Inflammatory macrophage treated with lipopolysaccharide for 4 hours (primary cell): ENCODE measurements at regions not wholly inside any gene's neighbourhood (a gene's known extent, or its start where the extent isn't known, plus 50 kb on each side); places are given as distances from the start of the nearest gene placed in this dataset.
A peak's percentile ranks its signal among the peaks of the same experiment; 100 is the strongest.

Source experiments
- DNase-seq: peaks from one replicate; pipeline ENCODE4 v3.0.0-alpha.2; 2020

DNA sequence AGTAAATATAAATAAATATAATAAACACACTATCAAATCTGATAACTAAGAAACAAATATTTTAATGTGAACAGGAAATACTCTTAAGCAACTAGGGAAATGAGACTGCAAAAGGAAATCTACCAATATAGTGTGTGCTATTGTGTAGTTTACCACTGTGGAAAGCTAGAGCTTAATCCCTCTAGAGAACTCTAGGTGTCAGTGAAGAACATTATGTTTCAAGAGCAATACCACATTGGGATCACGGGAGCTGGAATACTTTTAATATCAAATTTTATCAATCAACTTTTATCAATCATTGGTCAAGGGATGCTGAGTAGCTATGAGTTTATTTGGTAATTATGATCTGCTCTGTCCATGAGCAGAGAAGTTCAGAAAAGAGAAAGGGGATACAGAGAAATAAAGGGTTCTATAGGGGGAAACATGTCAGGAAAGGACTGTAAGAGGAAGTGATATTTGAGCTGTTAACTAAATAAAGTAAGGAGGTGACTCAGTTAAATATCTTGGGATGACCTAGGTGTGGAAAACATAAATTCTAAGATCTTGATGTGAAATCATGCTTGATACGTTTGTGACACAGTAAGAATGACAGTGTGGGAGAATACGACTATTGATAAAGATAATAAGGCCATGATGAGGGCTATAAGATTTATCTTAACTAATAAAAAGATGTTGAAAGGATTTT is 762.2 kb upstream of the ALCAM start:
- DNase-seq, result peak; percentile 3

DNA sequence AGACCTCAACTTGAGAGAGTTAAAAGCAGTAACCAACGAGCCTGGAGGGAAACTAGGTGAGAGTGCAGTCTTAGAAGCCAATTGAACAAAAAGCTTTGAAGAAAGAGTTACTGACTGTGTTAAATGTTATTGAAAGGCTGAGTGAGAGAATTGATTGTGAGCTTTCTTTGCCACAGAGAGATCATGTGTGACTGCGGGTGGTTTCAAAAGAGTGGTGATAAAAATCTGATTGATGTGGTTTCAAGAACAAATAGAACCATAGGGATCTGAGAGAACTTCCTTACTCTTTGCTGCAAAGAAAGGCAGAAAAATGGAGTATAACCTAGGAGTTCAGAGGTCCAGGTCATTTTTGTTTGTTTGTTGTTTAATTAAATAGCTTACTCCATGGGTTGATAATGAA is 759.9 kb upstream of the ALCAM start:
- no peak for DNase-seq

DNA sequence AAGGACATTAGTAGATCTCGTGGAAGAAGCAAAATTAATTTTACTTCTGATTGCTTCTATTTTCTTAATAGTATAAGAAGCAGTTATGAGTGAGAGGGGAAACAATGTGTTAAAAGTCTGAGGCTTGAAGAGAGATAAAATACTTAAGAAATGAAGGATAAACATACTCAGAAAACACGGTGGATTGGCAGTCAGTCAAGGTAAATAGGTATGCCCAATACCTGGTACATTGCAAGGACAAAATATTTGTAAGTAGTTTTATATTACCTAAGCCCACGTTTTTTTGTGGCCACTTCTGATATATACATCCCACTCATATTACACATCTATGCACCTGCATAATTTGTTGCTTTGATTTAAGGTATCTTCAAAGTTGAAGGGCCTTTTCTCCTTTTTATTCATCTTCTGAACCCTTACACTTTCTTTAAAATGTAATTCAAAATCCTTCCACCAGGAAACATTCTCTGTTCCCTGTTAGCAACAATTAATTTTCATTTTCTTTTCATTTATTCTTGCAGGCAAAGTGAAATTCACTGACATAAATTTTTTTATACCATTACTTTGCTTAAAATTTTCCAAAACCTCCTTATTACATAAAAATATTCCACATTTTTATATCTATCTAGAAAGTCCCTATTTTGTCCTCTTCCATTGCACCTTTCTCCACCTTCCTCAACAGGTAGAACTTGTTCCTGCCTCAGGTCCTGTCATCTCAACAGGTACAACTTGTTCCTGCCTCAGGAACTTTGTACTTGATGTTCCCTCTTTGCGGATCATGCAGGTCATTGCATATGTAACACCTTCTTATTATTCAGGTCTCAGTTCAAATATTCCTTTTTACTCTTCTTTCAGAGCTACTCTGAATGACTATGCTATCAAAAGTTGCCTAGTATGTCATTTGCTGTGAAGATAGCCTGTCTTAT is 755.7 kb upstream of the ALCAM start:
- no peak for DNase-seq

DNA sequence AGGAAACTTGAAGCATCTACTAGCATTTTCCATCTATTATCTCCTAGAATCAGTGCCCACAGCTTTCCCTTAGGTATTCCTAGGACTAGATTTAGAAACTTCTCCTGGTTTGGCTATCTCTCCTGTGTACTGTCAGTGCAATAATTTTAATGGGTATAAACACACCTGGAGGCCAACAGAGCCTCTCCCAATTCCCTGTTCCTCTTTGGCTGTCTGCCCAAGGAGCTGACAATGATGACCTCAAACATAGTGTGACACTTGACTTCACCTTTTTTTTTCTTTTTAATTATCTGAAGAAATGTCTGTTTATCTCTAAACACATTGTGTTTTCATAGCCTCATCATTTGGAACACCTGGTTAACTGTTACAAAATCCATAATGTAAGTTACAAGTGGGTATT is 754.5 kb upstream of the ALCAM start:
- DNase-seq, result no peak

DNA sequence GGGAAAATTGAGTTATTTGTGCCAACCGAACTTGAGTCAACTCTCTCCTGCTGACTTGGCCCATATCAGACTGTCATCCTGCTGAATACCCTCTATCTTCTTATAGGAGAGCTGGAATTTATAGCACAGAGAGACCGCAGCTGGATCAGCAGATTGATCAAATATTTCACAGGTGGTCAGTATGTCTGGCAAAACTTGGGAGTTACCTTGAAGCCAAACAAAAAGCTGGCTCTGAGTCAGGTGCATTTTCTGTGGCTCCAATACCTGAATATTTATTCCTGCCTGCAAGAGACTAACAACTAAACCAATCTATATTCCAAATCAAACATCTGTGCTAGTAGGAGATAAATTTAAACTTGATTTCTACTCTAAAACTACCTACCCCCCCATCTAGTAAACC is 752.1 kb upstream of the ALCAM start:
- DNase-seq, result no peak

DNA sequence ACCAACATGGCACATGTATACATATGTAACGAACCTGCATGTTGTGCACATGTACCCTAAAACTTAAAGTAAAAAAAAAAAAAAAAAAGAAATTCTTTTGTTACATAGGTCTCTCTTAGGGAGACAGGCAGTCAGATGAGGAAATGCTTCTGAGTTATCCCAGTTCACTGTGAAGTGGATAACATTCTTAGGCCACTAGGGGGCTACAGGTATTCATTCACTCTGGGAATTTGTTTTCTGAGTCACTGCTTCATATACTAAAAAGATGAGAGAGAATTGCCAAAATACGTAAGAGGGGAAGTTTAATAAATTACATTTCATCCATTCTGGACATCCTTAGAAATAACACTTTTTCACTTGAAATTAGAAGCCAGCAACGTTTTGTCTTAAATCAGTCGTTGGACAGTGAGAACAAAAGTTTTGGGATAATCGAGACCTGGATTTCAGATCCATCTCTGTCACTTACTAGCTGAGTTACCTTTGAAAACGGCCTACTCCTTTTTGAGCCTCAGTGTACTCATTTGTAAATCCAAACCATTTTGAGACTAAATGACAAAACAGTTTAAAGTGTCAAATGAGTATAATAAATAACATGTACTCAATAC is 738.4 kb upstream of the ALCAM start:
- peak; percentile 48 for DNase-seq

DNA sequence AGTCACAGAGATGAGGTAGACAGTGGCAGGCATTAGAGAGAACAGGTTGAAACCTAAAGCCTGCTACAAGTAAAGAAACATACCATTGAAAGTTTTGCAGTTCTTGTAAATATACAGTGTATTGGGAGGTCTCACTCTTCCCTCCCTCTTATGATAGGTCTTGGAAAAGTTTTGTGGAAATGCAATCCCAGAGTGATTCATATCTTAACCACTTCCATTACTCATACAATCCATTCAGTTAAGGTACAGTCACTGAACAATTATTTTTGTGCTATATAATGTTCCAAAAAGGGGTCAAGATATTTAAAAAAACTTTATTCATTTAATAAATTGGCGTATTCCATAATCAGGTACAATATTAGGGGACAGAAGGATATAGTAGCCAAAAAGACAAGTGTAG is 737.7 kb upstream of the ALCAM start:
- DNase-seq, result no peak

DNA sequence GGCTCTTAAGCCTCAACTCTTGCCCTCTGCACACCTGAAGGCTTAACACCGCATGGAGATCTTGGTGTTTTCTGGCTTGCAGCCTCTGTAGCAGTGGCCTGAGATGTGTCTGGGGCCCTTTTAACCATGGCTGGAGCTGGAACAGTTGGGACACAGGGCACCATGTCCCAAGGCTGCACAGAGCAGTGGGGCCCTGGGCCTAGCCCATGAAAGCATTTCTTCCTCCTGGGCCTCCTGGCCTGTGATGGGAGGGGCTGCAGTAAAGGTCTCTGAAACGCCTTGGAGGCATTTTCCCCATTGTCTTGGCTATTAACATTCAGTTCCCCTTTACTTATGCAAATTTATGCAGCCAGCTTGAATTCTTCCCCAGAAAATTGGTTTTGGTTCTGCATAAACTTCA is 735.5 kb upstream of the ALCAM start:
- DNase-seq, result peak; percentile 1

DNA sequence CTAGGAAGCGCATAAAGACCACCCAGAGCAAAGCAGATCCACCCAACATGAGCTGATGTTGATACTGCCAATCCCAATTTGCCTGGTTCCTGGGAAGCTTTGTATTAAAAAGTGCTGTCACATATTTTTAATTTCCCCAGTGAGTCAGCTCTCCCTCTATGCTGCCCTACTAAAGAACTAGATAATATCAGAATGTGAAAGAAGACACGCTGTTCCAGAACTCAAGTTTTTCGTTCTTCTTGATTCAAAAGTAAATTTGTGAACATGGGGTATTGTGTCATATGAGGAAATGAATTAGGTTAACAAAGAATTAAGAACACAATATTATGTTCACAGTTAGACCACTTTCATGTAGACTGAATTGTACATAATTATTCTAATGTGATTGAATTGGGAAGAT is 734.2 kb upstream of the ALCAM start:
- no peak for DNase-seq

DNA sequence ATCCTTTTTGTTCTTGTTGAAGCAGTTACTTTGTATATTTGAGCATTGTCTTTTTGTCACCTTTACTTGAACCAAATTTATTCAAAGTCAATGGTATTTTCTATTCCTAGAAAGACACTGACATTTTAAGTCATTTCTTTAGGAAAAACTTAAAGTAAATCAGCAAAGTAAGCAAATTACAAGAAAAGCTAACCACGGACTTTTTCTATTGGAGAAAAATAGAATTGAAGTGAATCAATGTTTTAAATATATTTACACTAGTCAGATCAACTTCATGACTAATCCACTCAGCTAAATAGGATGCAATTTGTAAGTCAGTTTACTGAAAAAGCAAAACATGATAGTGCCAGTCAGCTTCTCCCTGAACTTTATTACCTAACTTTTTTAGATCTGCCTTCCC is 733.8 kb upstream of the ALCAM start:
- no peak for DNase-seq

DNA sequence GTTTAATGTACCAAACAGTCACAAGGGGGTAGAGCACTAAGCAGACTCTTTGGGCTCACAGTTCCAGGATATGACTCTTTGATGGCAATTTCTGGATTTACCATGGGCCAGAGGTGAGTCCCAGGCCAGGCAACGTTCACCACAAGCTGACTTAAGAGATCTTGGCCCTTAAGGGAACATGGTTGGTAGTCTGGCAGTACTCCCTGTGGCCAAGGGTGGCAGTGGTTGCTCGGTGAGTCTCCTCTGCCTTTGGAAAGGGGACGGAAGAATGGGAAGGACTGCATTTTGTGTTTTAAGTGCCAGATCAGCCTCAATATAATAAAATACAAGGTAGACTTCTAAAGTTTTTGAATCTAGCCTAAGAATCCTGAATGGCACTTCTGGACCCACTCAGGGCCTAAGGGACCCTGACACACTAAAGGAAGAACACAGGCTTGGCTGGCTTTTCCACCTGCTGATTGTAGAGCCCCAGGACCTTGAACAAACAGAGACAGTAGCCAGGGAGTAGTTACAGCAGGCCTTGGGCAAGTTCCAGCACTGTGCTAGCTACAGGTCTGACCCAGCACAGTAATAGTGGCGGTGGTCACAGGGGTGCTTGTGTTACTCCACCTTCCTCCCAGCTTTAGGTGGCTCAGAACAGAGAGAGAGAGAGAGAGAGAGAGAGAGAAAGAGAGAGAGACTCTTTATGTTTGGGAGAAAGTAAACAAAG is 730.7 kb upstream of the ALCAM start:
- DNase-seq, result no peak

DNA sequence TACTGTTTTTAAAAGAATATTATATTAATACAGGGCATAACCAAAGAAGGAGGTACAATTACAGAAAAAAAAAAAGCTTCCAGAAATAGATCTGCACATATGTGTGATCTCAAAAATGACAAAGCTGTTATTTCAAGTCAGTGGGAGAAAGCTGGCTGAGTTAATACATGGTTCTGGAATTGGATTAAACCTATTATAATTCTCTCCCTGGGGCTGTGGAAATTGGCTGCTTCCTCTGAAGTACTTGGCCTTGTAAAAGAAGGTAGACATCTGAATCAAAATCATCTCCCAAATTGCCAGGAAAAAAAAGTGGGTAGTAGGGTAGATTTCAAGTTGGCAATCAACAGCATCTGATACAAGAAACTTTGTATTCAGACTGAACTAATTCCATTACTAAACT is 723.9 kb upstream of the ALCAM start:
- DNase-seq, result no peak

DNA sequence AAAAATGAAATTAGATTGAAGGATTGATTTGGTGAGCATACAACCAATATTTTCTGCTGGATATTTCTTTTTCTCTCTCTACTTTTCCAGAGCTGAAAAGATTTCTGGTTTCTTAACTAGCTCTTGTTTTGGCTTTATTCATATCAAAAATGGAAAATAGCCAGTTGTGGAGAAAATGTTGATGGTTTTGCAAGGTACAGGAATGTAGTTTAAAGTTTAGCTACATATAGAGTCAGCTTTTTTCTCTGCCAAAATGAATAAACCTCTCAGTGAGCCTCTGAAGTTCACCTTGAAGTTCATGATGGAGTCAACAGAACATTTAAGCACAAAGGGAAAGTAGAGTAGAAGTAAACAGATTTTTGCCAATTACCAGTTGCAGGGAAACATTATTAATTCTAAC is 720.5 kb upstream of the ALCAM start:
- no peak for DNase-seq

DNA sequence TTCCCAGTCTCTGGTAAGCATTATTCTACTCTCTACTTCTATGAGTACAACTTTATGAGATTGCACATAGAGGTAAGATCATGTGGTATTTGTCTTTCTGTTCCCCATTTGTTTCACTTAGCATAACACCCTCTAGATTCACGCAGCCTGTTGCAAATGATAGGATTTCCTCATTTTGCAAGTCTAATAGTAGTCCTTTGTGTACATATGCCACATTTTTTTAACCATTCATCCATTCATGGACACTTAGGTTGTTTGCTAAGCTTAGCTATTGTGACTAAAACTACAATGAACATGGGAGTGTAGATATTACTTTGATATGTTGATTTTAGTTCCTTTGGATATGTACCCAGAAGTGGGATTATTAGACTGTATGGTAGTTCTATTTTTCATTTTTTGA is 717.9 kb upstream of the ALCAM start:
- no peak for DNase-seq

DNA sequence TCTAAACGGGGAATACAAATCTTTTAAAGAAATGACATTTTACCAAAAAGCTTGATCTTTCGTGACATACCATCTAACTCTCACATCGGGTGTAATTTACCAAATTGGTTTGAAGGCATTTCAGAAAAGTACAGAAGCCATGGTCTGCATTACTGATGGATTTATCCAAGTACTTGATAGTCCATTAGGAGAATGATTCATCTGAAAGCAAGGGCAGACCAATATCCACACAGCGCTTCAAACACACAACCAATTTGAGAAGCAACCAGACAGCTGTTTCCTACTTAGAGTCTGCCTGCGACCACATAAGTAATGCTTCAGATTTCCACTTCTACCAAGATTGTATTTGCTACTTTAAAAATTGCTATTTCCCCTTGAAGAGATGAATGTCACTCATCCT is 697.6 kb upstream of the ALCAM start:
- DNase-seq, result no peak

DNA sequence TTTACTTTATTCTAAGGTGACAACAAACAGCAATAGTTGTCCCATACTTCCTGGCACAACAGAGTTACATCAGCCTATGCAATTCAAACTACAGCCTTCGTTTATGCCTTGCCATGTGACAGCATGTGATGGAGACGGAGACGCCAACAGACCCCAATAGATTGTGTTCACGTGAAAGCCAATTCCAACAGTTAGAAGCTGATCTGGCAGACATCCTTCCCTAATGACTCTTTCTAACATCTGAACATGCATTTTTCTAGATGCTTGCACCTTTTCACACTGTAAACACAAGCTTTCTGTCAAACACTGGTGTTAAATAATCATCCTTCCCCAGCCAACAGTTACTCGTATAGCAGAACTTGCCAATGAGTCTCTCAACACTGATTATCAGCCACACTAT is 694.4 kb upstream of the ALCAM start:
- no peak for DNase-seq

DNA sequence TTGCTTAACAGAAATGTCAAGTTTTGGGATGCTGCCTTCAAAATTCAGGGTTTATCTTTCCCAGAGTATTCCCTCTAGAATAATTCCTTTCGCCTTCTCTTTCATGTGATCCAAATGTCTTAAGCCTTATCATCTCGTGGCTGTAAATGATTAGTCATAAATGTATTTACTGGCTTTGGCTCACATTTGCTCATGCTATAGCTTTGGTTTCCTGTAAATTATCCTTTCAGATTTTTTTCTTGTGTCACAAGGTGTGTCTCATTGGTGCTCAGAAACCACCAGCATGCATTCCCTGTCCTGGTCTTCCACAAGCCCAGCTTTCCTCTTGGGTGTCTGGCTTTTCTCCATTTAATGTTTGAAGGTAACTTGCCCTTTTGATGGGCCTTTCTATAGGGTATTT is 692.7 kb upstream of the ALCAM start:
- no peak for DNase-seq

DNA sequence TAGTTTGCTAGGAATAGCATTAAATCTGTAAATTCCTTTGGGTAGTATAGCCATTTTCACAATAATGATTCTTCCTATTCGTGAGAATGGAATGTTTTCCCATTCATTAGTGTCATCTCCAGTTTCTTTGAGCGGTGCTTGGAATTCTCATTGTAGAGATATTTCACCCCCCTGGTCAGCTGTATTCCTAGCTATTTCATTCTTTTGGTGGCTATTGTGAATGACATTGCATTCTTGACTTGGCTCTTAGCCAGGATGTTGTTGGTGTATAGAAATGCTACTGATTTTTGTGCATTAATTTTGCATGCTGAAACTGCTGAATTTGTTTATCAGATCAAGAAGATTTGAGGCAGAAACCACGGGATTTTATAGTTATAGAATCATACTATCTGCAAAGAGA is 690.5 kb upstream of the ALCAM start:
- DNase-seq, result no peak

DNA sequence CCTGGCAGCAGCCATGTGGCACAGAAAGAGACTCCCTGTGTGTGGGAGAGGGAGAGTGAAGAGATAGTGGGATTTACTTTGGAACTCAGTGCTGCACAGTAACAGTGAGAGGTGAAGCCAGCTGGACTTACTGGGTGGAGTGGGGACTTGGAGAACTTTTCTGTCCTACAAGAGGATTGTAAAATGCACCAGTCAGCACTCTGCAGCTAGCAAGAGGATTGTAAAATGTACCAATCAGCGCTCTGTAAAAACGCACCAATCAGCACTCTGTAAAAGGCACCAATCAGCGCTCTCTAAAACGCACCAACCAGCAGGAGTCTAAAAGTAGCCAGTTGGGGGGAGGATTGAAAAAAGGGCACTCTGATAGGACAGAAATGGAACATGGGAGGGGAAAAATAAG is 688.8 kb upstream of the ALCAM start:
- no peak for DNase-seq

DNA sequence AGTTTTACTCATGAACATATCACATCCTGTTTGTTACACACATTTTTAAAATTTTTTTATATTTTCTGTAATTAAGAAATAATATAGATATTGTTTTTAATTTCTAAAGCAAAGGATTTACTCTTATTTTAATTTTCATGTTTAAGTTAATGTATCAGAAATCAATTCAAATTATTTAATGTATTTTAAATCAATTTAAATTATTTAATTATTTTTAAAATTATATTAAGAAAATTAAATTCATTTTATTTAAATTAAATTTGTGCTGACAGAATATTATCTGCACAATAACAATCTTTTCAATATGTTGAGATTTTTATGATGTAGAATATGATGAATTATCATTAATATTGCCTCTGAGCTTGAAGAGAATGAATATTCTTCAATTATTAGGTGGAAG is 681.2 kb upstream of the ALCAM start:
- no peak for DNase-seq

DNA sequence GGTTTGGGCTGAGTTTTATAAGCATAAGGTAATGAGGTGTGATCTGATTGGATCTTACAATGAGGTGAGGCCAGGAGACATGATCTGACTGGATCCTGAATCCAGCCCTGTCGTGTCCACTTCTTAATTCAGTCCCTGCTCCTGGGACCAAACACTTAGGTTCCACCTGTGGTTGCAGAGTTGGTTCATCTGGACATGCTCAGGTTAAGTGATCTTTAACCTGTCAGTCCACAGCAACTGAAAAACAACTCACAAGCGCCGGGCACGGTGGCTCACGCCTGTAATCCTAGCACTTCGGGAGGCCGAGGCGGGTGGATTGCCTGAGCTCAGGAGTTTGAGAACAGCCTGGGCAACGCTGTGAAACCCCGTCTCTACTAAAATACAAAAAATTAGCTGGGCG is 679.3 kb upstream of the ALCAM start:
- DNase-seq, result no peak

DNA sequence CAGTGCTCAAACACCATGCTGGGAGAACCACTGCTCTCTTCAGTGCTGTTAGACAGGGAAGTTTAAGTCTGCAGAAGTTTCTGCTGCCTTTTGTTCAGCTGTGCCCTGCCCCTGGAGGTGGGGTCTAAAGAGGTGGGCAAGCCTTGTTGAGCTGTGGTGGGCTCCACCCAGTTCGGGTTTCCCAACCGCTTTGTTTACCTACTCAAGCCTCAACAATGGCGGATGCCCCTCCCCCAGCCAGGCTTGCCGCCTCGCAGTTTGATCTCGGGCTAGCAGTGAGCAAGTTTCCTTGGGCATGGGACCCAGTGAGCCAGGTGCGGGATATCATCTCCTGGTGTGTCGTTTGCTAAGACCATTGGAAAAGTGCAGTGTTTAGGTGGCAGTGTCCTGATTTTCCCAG is 670.2 kb upstream of the ALCAM start:
- no peak for DNase-seq

DNA sequence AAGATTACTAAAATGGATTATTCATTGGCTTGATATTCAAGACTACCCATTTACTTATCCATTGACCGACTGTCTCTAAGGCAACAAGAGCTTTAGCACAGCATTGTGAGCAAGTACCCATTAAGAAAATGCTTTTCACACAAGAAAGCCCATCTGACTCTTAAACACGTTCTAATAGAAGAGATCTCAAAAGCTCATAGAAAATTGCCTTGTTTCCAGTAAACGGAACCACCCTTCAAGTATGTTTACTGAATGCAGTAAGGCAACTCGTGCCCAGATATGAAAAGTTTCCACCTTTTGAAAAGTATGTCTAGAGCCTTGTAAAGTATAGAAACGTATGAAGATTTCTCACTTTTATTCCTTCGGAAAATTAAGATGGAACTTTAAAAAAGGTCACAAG is 655.3 kb upstream of the ALCAM start:
- no peak for DNase-seq

DNA sequence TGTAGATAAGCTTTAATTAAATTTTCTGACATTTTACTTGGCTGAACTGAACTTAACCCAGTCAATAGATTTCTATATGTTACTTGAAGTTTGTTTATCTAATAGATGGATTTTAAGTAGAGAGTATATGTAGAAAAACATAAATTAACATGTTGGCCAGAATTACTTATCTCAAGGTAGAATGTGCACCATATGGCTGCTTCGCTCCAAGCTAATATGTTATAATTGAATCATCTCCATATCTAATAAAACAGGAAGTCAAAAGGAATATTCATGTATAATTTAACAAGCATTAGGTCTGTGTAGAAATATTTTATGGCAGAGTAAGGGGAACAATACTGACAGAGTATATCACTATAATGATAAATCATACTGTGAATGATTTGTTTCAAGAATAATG is 650.7 kb upstream of the ALCAM start:
- DNase-seq, result no peak
